ENCODE measurements at regions not wholly inside any gene's neighbourhood (a gene's known extent, or its start where the extent isn't known, plus 50 kb on each side); places are given as distances from the start of the nearest gene placed in this dataset.

- Mint-ChIP-seq H3K27ac (peak overlapping the region; percentile 93), H3K27me3 (ENCODE audit: low read depth, poor library complexity) (peaks cover 16% of the 10 kb centered on the region), H3K36me3 (ENCODE audit: low read depth) (peaks cover 11% of the 10 kb centered on the region), H3K4me3 (no peak overlapping the region), H3K9me3 (no peaks in the 10 kb centered on the region), H3K4me1 (peaks cover 11% of the 10 kb centered on the region)
- no peak for DNase-seq
- no peak for TF ChIP-seq CTCF (IDR thresholded peaks at IDR 0.05)
Measured at GRCh38 chr2:217729421-217730053, 273.3 kb downstream of the TNS1 start.

GRCh38 chr2:217727801-217728200 lies 275.0 kb downstream of the TNS1 start:
- peaks cover 10% of the 10 kb centered on the region for H3K27me3 Mint-ChIP-seq (ENCODE audit: low read depth, poor library complexity)
- no peaks in the 10 kb centered on the region for H3K9me3 Mint-ChIP-seq
- no peaks in the 10 kb centered on the region for H3K36me3 Mint-ChIP-seq (ENCODE audit: low read depth)
- no peak for DNase-seq
- peaks cover 11% of the 10 kb centered on the region for H3K4me1 Mint-ChIP-seq
- no peak for TF ChIP-seq CTCF (IDR thresholded peaks at IDR 0.05)
- H3K27ac Mint-ChIP-seq, result no peak overlapping the region
- H3K4me3 Mint-ChIP-seq, result no peak overlapping the region

- H3K4me3 Mint-ChIP-seq, result no peak overlapping the region
- TF ChIP-seq CTCF (IDR thresholded peaks at IDR 0.05), result no peak
- H3K4me1 Mint-ChIP-seq, result peaks cover 7% of the 10 kb centered on the region
Measured at GRCh38 chr2:217725409-217725808, 277.4 kb downstream of the TNS1 start.

GRCh38 chr2:217724471-217724870 lies 278.3 kb downstream of the TNS1 start:
- H3K27me3 Mint-ChIP-seq (ENCODE audit: low read depth, poor library complexity), result peaks cover 8% of the 10 kb centered on the region
- TF ChIP-seq CTCF (IDR thresholded peaks at IDR 0.05), result no peak
- H3K9me3 Mint-ChIP-seq, result peaks cover 15% of the 10 kb centered on the region
- H3K4me3 Mint-ChIP-seq, result no peak overlapping the region
- no peak overlapping the region for H3K27ac Mint-ChIP-seq
- H3K36me3 Mint-ChIP-seq (ENCODE audit: low read depth), result peaks cover 13% of the 10 kb centered on the region
- DNase-seq, result no peak
- peaks cover 2% of the 10 kb centered on the region for H3K4me1 Mint-ChIP-seq

More at GRCh38 chr2:217725409-217725808, 277.4 kb downstream of the TNS1 start:
- DNase-seq, result no peak
- Mint-ChIP-seq H3K27me3 (ENCODE audit: low read depth, poor library complexity) (peaks cover 8% of the 10 kb centered on the region), H3K27ac (no peak overlapping the region), H3K9me3 (peaks cover 14% of the 10 kb centered on the region), H3K36me3 (ENCODE audit: low read depth) (peaks cover 13% of the 10 kb centered on the region)

GRCh38 chr2:217723981-217724380 lies 278.8 kb downstream of the TNS1 start:
- DNase-seq, result no peak
- peaks cover 8% of the 10 kb centered on the region for H3K27me3 Mint-ChIP-seq (ENCODE audit: low read depth, poor library complexity)
- H3K4me1 Mint-ChIP-seq, result no peaks in the 10 kb centered on the region
- no peak for TF ChIP-seq CTCF (IDR thresholded peaks at IDR 0.05)
- H3K27ac Mint-ChIP-seq, result no peak overlapping the region
- H3K4me3 Mint-ChIP-seq, result no peak overlapping the region
- H3K9me3 Mint-ChIP-seq, result peaks cover 15% of the 10 kb centered on the region
- peaks cover 13% of the 10 kb centered on the region for H3K36me3 Mint-ChIP-seq (ENCODE audit: low read depth)

GRCh38 chr2:217722883-217723472 lies 279.8 kb downstream of the TNS1 start:
- Mint-ChIP-seq H3K4me1 (no peaks in the 10 kb centered on the region), H3K4me3 (no peak overlapping the region), H3K27me3 (ENCODE audit: low read depth, poor library complexity) (peaks cover 8% of the 10 kb centered on the region), H3K36me3 (ENCODE audit: low read depth) (peaks cover 13% of the 10 kb centered on the region), H3K9me3 (peaks cover 15% of the 10 kb centered on the region), H3K27ac (no peak overlapping the region)
- no peak for TF ChIP-seq CTCF (IDR thresholded peaks at IDR 0.05)
- DNase-seq, result no peak

Data from nephron progenitor cell (in vitro differentiated cells).